Neural cell (in vitro differentiated cells): ENCODE measurements at regions not wholly inside any gene's neighbourhood (a gene's known extent, or its start where the extent isn't known, plus 50 kb on each side); places are given as distances from the start of the nearest gene placed in this dataset.

ENCODE experiments used
- CTCF ChIP-seq: fragments of 450-650 bp; IDR thresholded peaks from 2 replicates; pipeline ENCODE4 v1.5.1; 2014; ENCODE audit warnings: antibody characterized with exemption, mild to moderate bottlenecking, moderate library complexity; ENCODE audit not compliant: poor library complexity, severe bottlenecking
- EP300 ChIP-seq: fragments of 450-650 bp; conservative IDR thresholded peaks from 2 replicates; pipeline ENCODE4 v1.6.1; 2014; ENCODE audit warnings: antibody characterized with exemption, mild to moderate bottlenecking, moderate library complexity; ENCODE audit not compliant: poor library complexity, severe bottlenecking
- EZH2 ChIP-seq: fragments of 200-600, 300-800 bp; shearing (Covaris generic), sonication (generic); IDR thresholded peaks from 2 replicates; pipeline ENCODE4 v1.6.1; 2014; ENCODE audit warnings: antibody characterized with exemption, low read length, borderline replicate concordance, mild to moderate bottlenecking; ENCODE audit not compliant: insufficient read depth, poor library complexity, severe bottlenecking
- POLR2AphosphoS5 ChIP-seq: IDR thresholded peaks from 2 replicates; pipeline ENCODE4 v1.6.1; 2012
- REST ChIP-seq: IDR thresholded peaks from 2 replicates; pipeline ENCODE4 v1.6.1; 2012; ENCODE audit warnings: borderline replicate concordance
- SMC3 ChIP-seq: fragments of 450-650 bp; conservative IDR thresholded peaks from 2 replicates; pipeline ENCODE4 v1.6.1; 2014; ENCODE audit warnings: antibody characterized with exemption, mild to moderate bottlenecking, moderate library complexity; ENCODE audit not compliant: poor library complexity

- no peak for TF ChIP-seq EZH2
- no peak for TF ChIP-seq POLR2AphosphoS5
- TF ChIP-seq REST, result no peak
- no peak for TF ChIP-seq CTCF
- TF ChIP-seq SMC3, result no peak
- TF ChIP-seq EP300, result no peak
Measured at GRCh38 chr2:3954261-3954660, 250.9 kb downstream of the DCDC2C start.
